ENCODE measurements at regions not wholly inside any gene's neighbourhood (a gene's known extent, or its start where the extent isn't known, plus 50 kb on each side); places are given as distances from the start of the nearest gene placed in this dataset.

GRCh38 chr4:111837761-111838160 lies 307.5 kb upstream of the FAM241A start:
- DNase-seq = no peak

GRCh38 chr4:111838406-111838930 lies 306.8 kb upstream of the FAM241A start:
- no peak for DNase-seq

DNA sequence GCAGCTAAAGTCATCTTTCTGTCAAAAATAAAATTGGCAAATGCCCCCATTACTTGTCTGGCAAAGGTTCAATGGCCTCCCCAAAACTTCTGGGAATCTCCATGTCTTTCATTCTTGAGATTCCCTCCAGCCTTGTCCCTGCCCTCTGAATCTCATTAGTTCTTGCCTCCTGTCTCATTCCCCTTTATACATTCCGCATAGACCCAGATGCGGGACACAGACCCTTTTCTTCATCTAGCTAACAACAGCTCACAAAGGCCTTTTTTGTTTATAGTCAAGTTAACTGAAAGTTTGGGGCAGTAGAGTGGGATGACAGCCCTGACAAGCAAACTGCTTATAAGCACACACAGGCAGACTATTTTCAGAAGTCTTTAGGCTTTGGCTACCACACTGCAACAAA lies 306.1 kb upstream of the FAM241A start:
- no peak for DNase-seq

GRCh38 chr4:111842336-111842735 lies 302.9 kb upstream of the FAM241A start:
- DNase-seq = no peak

GRCh38 chr4:111847296-111848008 lies 297.8 kb upstream of the FAM241A start:
- DNase-seq = no peak

GRCh38 chr4:111849746-111850284 lies 295.4 kb upstream of the FAM241A start:
- DNase-seq = no peak

- DNase-seq = peak; percentile 1
Measured at GRCh38 chr4:111854494-111855087, 290.7 kb upstream of the FAM241A start.

DNA sequence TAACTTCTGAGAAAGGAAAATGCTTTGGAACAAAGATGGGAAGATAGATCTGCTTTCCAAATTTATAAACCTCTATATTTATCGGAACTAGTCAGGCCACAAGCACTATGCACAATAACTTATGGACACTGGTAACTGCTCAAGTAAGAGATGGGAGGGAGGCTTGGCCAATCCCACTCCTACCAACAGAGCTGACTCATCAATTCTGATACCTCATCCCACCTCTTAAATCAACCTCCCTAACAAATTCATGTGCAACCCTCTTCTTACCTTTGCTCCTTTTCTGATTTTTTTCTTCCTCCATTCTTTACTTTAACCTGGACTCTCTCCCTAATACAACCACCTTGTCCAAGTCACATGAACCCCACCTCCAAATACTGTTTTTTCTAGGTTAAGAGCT lies 289.9 kb upstream of the FAM241A start:
- DNase-seq = no peak

GRCh38 chr4:111864066-111864465 lies 281.2 kb upstream of the FAM241A start:
- no peak for DNase-seq

- no peak for DNase-seq
Measured at GRCh38 chr4:111869339-111869738, 275.9 kb upstream of the FAM241A start.

- no peak for DNase-seq
Measured at GRCh38 chr4:111871802-111872201, 273.5 kb upstream of the FAM241A start.

DNA sequence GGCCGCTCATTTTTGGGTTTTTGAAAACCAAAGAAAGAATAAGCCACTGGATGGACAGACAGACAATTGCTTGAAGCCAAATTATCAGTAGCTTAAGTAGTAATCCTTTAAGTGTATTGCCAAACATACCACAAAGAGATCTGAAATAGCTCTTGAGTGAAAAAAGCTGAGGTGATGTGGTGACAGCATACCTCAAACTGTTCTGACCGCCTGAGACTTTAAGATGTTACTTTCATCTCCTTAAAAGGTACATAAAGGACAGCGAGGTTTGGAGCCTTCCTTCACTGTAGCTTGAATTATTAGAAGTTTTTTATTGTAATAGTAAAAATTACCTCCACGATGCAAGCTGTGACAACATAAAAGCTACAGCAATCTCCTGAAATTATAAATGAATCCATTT lies 271.5 kb upstream of the FAM241A start:
- no peak for DNase-seq

GRCh38 chr4:111879539-111879938 lies 265.7 kb upstream of the FAM241A start:
- no peak for DNase-seq

GRCh38 chr4:111880116-111880515 lies 265.1 kb upstream of the FAM241A start:
- DNase-seq = no peak

DNA sequence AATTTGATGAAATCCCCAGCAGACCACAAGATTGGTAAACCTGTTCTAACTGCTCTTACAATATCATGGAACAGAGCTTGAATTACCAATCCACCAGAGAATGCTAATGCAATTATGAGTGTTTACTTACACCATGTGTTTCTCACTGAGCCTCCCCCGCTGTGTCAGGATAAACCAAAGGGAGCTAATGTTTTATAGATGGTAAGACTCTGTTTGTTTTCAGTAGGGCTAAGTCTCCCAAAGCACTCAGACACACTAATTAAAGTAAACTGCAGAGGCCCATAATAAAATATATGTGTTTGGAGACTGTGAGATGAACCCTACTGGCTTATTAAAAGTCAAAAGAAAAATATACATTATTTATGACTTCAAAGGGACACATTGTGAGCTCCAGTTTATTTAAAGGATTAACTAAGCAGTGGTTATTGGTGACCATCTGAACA lies 261.7 kb upstream of the FAM241A start:
- no peak for DNase-seq

DNA sequence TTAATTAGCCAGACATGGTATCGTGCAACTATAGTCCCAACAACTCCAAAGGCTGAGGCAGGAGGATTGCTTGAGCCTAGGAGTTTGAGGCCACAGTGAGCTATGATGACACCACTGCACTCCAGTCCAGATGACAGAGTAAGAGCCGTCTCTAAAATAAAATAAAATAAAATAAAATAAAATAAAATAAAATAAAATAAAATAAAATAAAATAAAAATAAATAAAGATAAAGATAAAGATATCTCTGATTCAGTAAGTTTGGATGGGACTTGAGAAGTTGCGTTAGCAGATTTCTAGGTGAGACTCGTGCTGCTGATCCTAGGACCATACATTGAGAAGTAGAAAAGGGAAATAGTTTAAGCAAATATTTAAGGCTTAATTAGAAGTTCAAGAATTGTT lies 254.8 kb upstream of the FAM241A start:
- no peak for DNase-seq

DNA sequence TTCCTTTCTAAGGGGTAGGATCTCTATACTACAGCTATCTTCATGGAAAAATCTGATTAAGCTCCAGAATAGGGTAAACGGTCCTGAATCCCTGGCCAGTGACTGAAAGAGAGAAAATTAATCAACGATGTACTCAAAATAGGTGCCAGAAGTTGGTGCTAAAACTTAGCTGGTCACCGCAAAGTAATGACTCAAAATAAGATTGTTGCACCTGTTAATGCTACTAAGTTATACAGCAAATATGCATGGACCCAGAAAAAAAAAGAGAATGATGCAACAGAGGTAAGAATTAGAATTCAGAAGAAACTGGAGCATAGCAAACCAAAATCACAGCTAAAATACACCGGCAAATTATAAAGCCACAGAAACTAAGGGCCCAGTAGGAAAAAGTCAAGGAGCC lies 239.7 kb upstream of the FAM241A start:
- no peak for DNase-seq

- no peak for DNase-seq
Measured at GRCh38 chr4:111919639-111920038, 225.6 kb upstream of the FAM241A start.

DNA sequence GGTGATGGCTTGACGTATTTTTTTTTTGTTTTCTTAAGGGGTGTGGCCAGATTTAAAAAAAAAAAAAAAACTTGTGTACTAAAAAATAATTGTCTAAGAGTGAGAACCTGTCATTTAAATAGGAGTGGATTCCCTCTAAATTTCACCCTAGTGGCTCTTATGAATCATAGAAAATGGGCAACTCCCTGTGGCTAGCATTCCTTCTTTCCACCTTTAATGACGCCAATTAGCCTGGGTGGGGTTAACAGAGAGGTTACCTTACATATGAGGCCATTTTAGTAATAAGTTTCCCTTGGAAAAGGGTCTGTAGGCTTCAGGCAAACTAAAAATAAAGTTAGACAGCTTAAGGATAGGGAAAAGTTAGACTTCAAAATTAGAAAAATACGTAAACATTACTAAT lies 223.5 kb upstream of the FAM241A start:
- DNase-seq = no peak

GRCh38 chr4:111923786-111924185 lies 221.5 kb upstream of the FAM241A start:
- DNase-seq = no peak

- no peak for DNase-seq
Measured at GRCh38 chr4:111924696-111925095, 220.6 kb upstream of the FAM241A start.

DNA sequence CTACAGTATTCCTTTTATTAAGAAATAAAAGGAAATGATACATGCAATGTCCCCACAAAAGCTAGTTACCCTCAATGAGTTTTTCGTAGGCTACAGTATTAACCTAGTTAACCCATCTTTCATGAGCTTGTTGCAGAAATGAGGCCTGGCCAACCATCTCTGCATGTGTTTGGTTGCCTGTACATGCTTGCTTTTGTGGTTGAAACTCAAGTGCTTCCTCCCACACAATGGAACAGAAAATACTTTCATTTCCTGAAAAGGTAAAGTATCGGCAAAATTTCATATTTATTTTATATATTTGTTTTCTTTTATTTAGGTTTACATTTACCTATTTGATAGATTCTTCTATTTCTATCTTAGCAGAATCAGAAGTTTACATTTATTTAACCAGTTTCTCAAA lies 214.6 kb upstream of the FAM241A start:
- no peak for DNase-seq

DNA sequence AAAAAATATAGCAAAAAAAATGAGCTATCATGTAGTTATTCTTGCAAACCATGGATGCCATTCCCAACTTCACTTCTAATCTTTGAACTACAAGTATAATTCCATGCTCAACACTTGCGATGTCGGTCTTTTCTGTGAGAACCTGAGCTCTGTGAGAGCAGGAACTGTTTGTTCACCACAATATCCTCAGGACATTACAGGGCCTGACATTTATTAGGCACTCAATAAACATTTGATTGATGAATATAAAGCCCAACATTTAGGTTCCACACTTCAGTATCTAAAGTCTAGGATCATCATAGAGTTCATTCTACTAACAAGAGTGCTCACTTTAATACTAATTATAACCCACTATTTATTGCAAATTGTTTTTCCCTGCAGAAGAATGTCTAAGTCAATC lies 211.6 kb upstream of the FAM241A start:
- no peak for DNase-seq

GRCh38 chr4:111934314-111934713 lies 210.9 kb upstream of the FAM241A start:
- DNase-seq = no peak
